Thyroid gland (tissue), 4 donors: ENCODE measurements at regions not wholly inside any gene's neighbourhood (a gene's known extent, or its start where the extent isn't known, plus 50 kb on each side); places are given as distances from the start of the nearest gene placed in this dataset.

Source experiments
- CTCF ChIP-seq, 6 experiments: fragments of 200-600 bp in 3 of 6; fragments of 450-650 bp in 3 of 6; sonication (generic) in 3 of 6; IDR thresholded peaks; one replicate each; pipeline ENCODE4 v1.5.1; 2016 to 2019; ENCODE audit warnings: antibody characterized with exemption in 6 of 6, mild to moderate bottlenecking in 2 of 6, inconsistent platforms in 1 of 6, moderate library complexity in 1 of 6
- POLR2A ChIP-seq, 2 donors: fragments of 450-650 bp; IDR thresholded peaks; one replicate each; pipeline ENCODE4 v1.6.1; 2017; ENCODE audit warnings: antibody characterized with exemption in 2 of 2, mild to moderate bottlenecking in 2 of 2, moderate library complexity in 1 of 2

DNA sequence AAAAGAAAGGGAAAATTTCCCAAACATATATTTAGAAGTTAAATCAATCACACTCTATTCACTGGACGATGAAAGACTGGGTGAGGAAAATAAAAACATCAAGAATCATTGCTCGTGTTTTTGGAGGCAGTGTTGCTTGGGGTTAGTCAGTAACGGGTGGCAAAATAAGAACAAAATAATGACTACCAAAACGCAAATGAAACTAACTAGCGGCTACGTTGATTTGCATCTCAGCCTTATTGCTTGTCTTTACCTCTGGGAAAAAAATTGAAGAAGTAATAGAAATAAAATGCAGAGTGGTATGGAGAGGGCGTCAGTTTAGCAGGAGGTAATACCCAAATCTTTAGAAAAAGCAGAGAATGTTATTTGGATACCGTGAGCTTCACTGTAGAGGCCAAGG, 86.4 kb upstream of the SORBS2 start:
- TF ChIP-seq CTCF (IDR thresholded peaks at IDR 0.05) (no peak), POLR2A (IDR thresholded peaks at IDR 0.05) (no peak)
